ENCODE measurements at regions not wholly inside any gene's neighbourhood (a gene's known extent, or its start where the extent isn't known, plus 50 kb on each side); places are given as distances from the start of the nearest gene placed in this dataset.

- no peak for DNase-seq (ENCODE audit: low read depth in 2 of 2)
Measured at GRCh38 chr10:108427146-108427545, 1262.6 kb upstream of the SORCS1 start.

GRCh38 chr10:108425283-108425964, 1260.9 kb upstream of the SORCS1 start:
- DNase-seq (ENCODE audit: low read depth in 2 of 2): no peak

GRCh38 chr10:108424656-108425055, 1260.2 kb upstream of the SORCS1 start:
- no peak for DNase-seq (ENCODE audit: low read depth in 2 of 2)

GRCh38 chr10:108422286-108422685, 1257.8 kb upstream of the SORCS1 start:
- DNase-seq (ENCODE audit: low read depth in 2 of 2): no peak

GRCh38 chr10:108421266-108421665, 1256.8 kb upstream of the SORCS1 start:
- no peak for DNase-seq (ENCODE audit: low read depth in 2 of 2)

- DNase-seq (ENCODE audit: low read depth in 2 of 2): no peak
Measured at GRCh38 chr10:108413954-108414353, 1249.4 kb upstream of the SORCS1 start.

- no peak for DNase-seq (ENCODE audit: low read depth in 2 of 2)
Measured at GRCh38 chr10:108412323-108412722, 1247.8 kb upstream of the SORCS1 start.

- DNase-seq (ENCODE audit: low read depth in 2 of 2): no peak
Measured at GRCh38 chr10:108411894-108412293, 1247.4 kb upstream of the SORCS1 start.

GRCh38 chr10:108411206-108411605, 1246.7 kb upstream of the SORCS1 start:
- DNase-seq (ENCODE audit: low read depth in 2 of 2): no peak

- DNase-seq (ENCODE audit: low read depth in 2 of 2): no peak
Measured at GRCh38 chr10:108410236-108410635, 1245.7 kb upstream of the SORCS1 start.

GRCh38 chr10:108409306-108409705, 1244.8 kb upstream of the SORCS1 start:
- no peak for DNase-seq (ENCODE audit: low read depth in 2 of 2)

GRCh38 chr10:108404155-108404554, 1239.6 kb upstream of the SORCS1 start:
- no peak for DNase-seq (ENCODE audit: low read depth in 2 of 2)

GRCh38 chr10:108399465-108399864, 1235.0 kb upstream of the SORCS1 start:
- no peak for DNase-seq (ENCODE audit: low read depth in 2 of 2)

- no peak for DNase-seq (ENCODE audit: low read depth in 2 of 2)
Measured at GRCh38 chr10:108393089-108393488, 1228.6 kb upstream of the SORCS1 start.

GRCh38 chr10:108392286-108392685, 1227.8 kb upstream of the SORCS1 start:
- DNase-seq (ENCODE audit: low read depth in 2 of 2): no peak

- no peak for DNase-seq (ENCODE audit: low read depth in 2 of 2)
Measured at GRCh38 chr10:108388706-108389105, 1224.2 kb upstream of the SORCS1 start.

GRCh38 chr10:108385963-108386362, 1221.5 kb upstream of the SORCS1 start:
- DNase-seq (ENCODE audit: low read depth in 2 of 2): no peak

GRCh38 chr10:108384378-108384777, 1219.9 kb upstream of the SORCS1 start:
- DNase-seq (ENCODE audit: low read depth in 2 of 2): no peak

GRCh38 chr10:108378779-108379178, 1214.3 kb upstream of the SORCS1 start:
- DNase-seq (ENCODE audit: low read depth in 2 of 2): no peak

GRCh38 chr10:108375691-108376090, 1211.2 kb upstream of the SORCS1 start:
- DNase-seq (ENCODE audit: low read depth in 2 of 2): no peak

- DNase-seq (ENCODE audit: low read depth in 2 of 2): no peak
Measured at GRCh38 chr10:108374991-108375390, 1210.5 kb upstream of the SORCS1 start.

GRCh38 chr10:108365541-108365940, 1201.0 kb upstream of the SORCS1 start:
- DNase-seq (ENCODE audit: low read depth in 2 of 2): no peak

GRCh38 chr10:108363576-108363975, 1199.1 kb upstream of the SORCS1 start:
- DNase-seq (ENCODE audit: low read depth in 2 of 2): no peak

- no peak for DNase-seq (ENCODE audit: low read depth in 2 of 2)
Measured at GRCh38 chr10:108362961-108363360, 1198.5 kb upstream of the SORCS1 start.
